GM19452 (cell line): ENCODE measurements at regions not wholly inside any gene's neighbourhood (a gene's known extent, or its start where the extent isn't known, plus 50 kb on each side); places are given as distances from the start of the nearest gene placed in this dataset.

Experiments
- ATAC-seq: cut with Tn5 transposase; IDR thresholded peaks from one replicate; pipeline ENCODE4 v1.9.1; 2021; ENCODE audit not compliant: unreplicated experiment

GRCh38 chr4:188197566-188197965 is 58.3 kb downstream of the TRIML1 start:
- ATAC-seq: no peak

GRCh38 chr4:188198982-188199792 is 59.9 kb downstream of the TRIML1 start:
- no peak for ATAC-seq

DNA sequence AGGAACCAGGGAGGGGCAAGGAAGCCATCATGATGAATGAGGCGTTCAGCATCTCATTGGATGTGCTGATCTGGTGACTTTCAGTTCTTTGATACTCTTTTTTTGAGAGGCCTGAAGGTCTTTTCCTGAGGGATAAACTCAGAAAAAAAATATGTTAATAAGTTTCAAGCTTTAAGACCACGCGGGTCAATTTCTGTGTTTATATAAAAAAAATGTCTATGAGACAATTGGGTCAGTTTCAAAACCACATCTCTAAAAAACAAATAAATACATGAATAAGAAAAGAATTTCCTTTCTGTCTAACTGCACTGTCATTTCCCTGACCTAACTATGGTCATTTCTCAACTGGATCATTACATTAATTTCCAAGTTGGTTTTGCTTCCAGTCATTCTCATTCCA is 62.6 kb downstream of the TRIML1 start:
- ATAC-seq: no peak

- no peak for ATAC-seq
These were observed 67.5 kb downstream of the TRIML1 start for GRCh38 chr4:188206783-188207182.

- no peak for ATAC-seq
These were observed 75.6 kb downstream of the TRIML1 start for GRCh38 chr4:188214861-188215260.

- no peak for ATAC-seq
These were observed 79.2 kb downstream of the TRIML1 start for GRCh38 chr4:188218392-188218791.

DNA sequence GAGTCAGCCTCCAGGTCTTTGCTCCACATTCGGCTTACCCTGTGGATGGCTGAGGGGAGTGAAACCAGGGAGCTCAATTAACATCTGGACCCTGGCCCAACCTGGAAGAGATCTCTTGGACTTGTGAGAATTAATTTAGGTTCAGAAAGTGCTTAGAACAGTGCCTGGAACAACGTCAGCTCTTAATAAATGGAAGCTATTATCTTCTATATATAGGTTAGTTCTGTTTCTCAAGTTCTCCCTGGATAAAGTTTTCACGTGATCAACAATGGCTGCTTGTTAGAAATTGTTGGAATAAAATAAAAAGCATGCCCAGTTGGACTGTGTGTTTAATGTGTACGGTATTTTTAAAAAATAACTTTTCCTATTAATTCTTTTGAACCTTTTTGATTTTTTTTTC is 80.8 kb downstream of the TRIML1 start:
- ATAC-seq: no peak

GRCh38 chr4:188221090-188221489 is 81.8 kb downstream of the TRIML1 start:
- no peak for ATAC-seq

DNA sequence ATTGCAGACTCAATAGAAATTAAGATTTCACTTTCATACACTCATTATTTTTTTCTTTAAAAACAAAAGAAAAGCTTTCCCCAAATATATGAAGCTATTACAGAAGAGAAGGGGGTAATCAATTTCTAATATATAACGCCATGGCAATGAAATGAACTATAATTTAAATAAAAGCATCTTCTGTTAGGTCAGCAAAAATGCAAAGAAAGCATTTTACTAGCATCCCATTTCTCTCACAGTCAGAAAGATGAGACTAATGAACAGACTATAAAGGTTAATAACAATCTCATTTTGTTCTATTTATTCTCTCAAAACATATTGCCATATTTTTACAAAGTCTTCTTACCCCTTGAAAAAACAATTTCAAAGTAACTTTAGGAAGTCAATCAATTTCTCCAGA is 89.0 kb downstream of the TRIML1 start:
- ATAC-seq: no peak

DNA sequence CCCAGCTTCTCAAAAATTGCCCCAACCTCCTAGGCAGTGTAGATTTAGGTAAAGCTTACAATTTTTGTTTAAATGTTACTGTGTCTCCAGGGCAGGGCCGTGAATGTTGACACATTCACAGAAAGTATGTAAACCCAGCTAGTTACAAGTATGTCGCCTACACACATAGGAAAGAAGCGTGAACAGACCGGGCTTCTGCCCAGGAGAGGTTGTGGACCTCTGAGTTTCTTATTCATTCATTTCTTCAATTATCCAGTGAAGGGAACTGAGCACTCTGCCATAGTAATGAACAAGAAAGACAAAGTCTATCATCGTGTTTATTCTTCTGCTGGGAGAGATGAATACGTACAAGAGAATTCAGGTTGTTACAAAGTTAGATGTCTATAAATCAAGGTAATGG is 93.2 kb downstream of the TRIML1 start:
- ATAC-seq: no peak

- ATAC-seq: no peak
These were observed 102.8 kb downstream of the TRIML1 start for GRCh38 chr4:188242041-188242440.

- ATAC-seq: no peak
These were observed 106.4 kb downstream of the TRIML1 start for GRCh38 chr4:188245651-188246050.

- no peak for ATAC-seq
These were observed 107.2 kb downstream of the TRIML1 start for GRCh38 chr4:188246488-188246887.

DNA sequence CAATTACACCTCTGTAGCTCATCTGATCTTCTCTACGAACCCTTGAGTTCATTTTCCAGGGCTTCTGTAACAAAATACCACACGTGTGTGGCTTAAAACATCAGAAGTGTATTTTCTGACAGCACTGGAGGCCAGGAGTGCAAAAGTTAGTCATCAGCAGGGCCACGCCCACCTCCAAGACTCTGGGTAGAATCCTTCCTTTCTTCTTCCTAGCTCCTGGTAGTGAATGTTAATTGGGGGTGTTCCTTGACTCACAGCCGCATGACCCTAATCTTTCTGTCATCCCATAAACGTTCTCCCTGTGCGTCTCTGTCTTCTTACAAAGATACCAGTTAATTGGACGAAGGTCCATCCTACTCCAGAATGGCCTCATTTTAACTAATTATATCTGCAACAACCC is 115.0 kb downstream of the TRIML1 start:
- ATAC-seq: no peak

DNA sequence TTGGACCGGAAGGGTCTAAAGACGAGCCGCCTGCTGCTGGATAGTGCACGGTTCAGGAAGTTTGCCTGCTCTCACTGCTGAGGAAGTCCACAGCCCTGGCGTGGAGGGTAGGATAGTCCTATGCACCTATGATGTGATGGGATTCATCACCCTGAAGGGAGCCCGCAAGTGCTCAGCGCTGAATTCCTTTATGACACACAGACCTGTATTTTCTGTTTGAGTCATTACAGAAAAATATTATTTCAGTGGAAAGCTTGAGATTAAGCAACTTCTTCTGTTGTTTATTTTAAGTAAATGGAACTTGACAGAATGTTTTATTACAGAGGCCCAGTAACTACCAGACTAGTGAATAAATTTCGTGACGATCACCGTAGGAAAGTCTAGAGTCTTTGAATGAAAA is 123.2 kb downstream of the TRIML1 start:
- ATAC-seq: no peak

DNA sequence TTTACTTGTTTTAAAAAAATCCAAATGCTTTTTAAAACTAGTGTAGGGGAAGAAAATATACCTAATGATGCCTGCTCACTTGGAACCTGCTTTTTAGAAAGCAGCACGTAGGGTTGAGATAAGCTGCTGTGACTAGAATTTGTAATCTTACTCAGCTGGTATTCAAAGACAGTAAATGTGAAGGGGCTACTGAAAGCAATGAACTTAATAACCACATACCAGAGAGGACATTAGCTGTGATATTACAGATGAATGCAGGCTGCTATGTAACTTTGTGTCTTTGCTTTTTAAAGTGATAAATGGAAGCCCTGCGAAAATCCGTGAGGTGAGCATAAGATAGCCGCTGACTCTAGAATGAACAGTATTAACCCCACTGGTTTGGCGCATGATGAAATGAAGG is 124.1 kb downstream of the TRIML1 start:
- no peak for ATAC-seq

DNA sequence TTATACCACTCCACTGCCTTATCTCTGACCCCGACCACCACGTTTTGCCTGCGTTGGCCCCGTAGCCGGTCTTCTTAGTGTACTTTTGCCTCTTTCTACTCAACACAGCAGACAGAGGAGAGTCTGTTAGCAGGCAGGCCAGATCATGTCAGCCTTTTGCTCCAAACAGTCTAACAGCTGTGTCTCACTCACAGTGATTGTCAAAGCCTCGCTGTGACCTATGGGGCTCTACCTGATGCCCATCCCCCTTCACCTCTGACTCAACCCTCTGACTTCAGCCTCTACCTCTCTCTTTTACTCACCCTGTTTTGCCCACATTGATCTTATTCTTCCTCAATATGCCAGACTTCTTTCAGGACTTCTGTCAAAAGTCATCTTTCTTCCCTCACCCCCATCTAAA is 127.1 kb downstream of the TRIML1 start:
- no peak for ATAC-seq

- ATAC-seq: no peak
These were observed 129.1 kb downstream of the TRIML1 start for GRCh38 chr4:188268131-188268908.

GRCh38 chr4:188270273-188271069 is 131.2 kb downstream of the TRIML1 start:
- ATAC-seq: no peak

DNA sequence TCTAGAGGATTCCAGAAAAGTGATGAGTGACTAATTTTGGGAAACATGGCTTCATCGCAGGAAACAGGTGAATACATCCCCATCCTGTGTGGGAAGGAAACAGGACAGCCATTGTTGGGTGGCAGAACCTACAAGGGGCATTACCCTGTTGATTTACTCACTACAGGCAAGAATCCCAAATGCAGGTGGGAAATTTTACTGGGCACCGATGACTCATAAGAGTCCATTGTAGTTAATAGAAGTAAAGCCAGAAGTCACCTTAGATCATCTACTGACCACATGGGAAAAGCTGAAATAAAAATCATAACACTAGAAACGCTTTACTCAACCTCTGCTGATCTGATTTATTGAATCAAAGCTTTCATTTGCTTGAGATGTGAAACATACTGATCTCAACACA is 136.4 kb downstream of the TRIML1 start:
- no peak for ATAC-seq

DNA sequence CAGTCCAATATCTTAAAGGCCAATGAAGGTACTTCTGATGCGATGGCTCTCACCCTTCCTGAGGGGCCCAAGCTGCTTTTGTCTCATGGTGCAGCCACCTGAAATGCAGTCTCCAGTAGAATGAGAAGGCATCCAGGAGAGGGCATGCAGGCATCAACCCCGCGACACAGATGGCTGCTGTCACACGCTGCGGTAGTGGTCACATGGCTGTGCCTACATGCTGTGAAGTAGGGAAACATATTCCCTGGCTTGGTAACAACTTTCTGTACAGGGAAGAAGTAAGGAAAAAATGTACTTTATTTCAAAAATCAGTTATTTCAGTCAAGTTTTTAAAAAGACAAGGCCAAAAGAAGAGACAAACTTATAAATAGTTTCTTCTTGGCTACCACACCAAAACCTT is 139.9 kb downstream of the TRIML1 start:
- no peak for ATAC-seq
